ENCODE measurements at regions not wholly inside any gene's neighbourhood (a gene's known extent, or its start where the extent isn't known, plus 50 kb on each side); places are given as distances from the start of the nearest gene placed in this dataset.
"Not testable (repeated sequence)": the region's sequence is repeated elsewhere in the genome, so short reads cannot be mapped to it uniquely, and the experiment has no call there.

GRCh38 chr9:135173066-135173465 lies 85.6 kb downstream of the OLFM1 start:
- DNase-seq = no peak

- DNase-seq = no peak
Observed at GRCh38 chr9:135174248-135174647, 86.8 kb downstream of the OLFM1 start.

- DNase-seq = no peak
Observed at GRCh38 chr9:135174981-135175380, 87.5 kb downstream of the OLFM1 start.

GRCh38 chr9:135176284-135176683 lies 88.8 kb downstream of the OLFM1 start:
- no peak for DNase-seq

GRCh38 chr9:135177562-135177961 lies 90.1 kb downstream of the OLFM1 start:
- not testable (repeated sequence) for DNase-seq

GRCh38 chr9:135178498-135178897 lies 91.0 kb downstream of the OLFM1 start:
- DNase-seq = no peak

- DNase-seq = no peak
Observed at GRCh38 chr9:135179041-135179440, 91.6 kb downstream of the OLFM1 start.

- no peak for DNase-seq
Observed at GRCh38 chr9:135179976-135180375, 92.5 kb downstream of the OLFM1 start.

GRCh38 chr9:135180586-135180985 lies 93.1 kb downstream of the OLFM1 start:
- DNase-seq = no peak

GRCh38 chr9:135181336-135181735 lies 93.9 kb downstream of the OLFM1 start:
- peak; percentile 67 for DNase-seq

GRCh38 chr9:135181841-135182240 lies 94.4 kb downstream of the OLFM1 start:
- peak; percentile 75 for DNase-seq

GRCh38 chr9:135183069-135183468 lies 95.6 kb downstream of the OLFM1 start:
- no peak for DNase-seq

GRCh38 chr9:135183528-135184180 lies 96.2 kb downstream of the OLFM1 start:
- peak; percentile 31 for DNase-seq

- peak; percentile 50 for DNase-seq
Observed at GRCh38 chr9:135184181-135185053, 96.9 kb downstream of the OLFM1 start.

GRCh38 chr9:135185060-135185459 lies 97.6 kb downstream of the OLFM1 start:
- no peak for DNase-seq

GRCh38 chr9:135186248-135187164 lies 99.0 kb downstream of the OLFM1 start:
- no peak for DNase-seq

GRCh38 chr9:135187365-135187764 lies 99.9 kb downstream of the OLFM1 start:
- no peak for DNase-seq

- no peak for DNase-seq
Observed at GRCh38 chr9:135188681-135189151, 101.2 kb downstream of the OLFM1 start.

- no peak for DNase-seq
Observed at GRCh38 chr9:135189497-135189896, 102.0 kb downstream of the OLFM1 start.

GRCh38 chr9:135190789-135191577 lies 103.5 kb downstream of the OLFM1 start:
- DNase-seq = no peak

GRCh38 chr9:135192686-135193085 lies 105.2 kb downstream of the OLFM1 start:
- DNase-seq = no peak

GRCh38 chr9:135195975-135196374 lies 108.5 kb downstream of the OLFM1 start:
- DNase-seq = not testable (repeated sequence)

Measured in DMS79 treated with DMSO at 0.1 percent for 48 hours (cell line).